Fibroblast of the aortic adventitia (primary cell): ENCODE measurements at regions not wholly inside any gene's neighbourhood (a gene's known extent, or its start where the extent isn't known, plus 50 kb on each side); places are given as distances from the start of the nearest gene placed in this dataset.

Experiments
- DNase-seq: peaks from one replicate; pipeline ENCODE4 v3.0.0-alpha.2; 2010; ENCODE audit warnings: low read depth
- H3K4me3 ChIP-seq: 2 replicates; pipeline ENCODE4 v1.5.1; 2011; ENCODE audit warnings: low read depth, mild to moderate bottlenecking, control low read depth, low read length, moderate library complexity
- TF ChIP-seq, protein P1 (sequence below): IDR thresholded peaks from 2 replicates; pipeline ENCODE4 v1.5.1; 2011; ENCODE audit warnings: mild to moderate bottlenecking, low read length, control low read depth, inconsistent platforms; ENCODE audit not compliant: insufficient read depth

DNA sequence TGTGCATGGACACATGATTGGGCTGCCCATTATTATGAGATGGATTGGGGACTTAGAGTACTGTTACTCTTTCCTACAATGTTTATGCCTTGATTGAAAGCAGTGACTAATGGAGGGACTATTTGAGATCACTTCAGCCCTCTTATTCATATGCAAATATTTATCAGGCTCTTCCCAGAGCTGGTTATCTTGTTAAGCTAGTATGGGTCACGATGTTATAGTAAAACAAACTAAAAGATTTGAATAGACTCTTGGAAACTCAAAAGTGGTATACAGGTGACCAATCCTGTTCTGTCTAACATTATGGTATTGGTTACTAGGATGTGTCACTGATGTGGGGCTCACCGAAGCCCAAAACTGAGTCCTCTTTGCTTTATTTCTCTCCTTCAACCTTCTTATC is 306.2 kb upstream of the CASK start:
- TF ChIP-seq, protein P1, sequence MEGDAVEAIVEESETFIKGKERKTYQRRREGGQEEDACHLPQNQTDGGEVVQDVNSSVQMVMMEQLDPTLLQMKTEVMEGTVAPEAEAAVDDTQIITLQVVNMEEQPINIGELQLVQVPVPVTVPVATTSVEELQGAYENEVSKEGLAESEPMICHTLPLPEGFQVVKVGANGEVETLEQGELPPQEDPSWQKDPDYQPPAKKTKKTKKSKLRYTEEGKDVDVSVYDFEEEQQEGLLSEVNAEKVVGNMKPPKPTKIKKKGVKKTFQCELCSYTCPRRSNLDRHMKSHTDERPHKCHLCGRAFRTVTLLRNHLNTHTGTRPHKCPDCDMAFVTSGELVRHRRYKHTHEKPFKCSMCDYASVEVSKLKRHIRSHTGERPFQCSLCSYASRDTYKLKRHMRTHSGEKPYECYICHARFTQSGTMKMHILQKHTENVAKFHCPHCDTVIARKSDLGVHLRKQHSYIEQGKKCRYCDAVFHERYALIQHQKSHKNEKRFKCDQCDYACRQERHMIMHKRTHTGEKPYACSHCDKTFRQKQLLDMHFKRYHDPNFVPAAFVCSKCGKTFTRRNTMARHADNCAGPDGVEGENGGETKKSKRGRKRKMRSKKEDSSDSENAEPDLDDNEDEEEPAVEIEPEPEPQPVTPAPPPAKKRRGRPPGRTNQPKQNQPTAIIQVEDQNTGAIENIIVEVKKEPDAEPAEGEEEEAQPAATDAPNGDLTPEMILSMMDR = no peak
- no peak for DNase-seq
- no peak overlapping the region for H3K4me3 ChIP-seq

DNA sequence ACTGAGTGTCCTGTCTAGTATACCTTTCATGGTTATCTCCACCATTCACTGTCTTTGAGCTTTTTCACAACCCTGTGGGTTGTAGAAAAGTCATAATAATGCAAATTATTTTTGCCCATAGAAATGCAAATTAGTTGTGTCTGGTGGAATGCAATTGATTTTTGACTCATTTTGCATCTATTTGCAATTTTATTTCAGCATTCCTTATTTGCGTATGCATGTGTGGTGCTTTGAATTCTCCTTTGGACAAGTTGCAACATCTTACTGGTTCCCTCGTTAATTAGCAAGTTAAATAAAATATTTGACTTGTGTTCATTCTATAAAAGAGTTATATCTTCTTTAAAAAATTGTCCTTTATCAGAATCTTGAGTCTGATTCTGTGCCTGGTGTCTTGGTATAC is 297.3 kb upstream of the CASK start:
- TF ChIP-seq, protein P1 = no peak
- DNase-seq = no peak
- no peak overlapping the region for H3K4me3 ChIP-seq

DNA sequence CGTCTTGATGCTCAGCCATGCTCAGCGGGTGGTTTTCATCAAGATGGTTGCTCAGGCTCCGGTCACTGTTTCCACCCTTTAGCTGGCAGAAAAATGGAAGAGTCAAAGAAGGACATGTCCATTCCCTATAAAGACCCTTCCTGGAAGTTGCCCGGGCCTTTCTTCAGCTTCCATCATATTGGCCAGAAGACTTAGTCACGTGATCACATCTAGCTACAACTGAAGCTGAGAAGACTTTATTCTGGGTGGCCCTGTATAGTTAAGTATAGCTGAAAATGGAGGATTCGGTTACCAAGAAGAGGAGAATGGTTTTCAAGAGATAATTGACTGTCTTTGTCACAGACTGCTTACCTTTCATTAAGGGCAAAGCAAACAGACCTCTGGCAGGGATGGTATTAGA is 296.7 kb upstream of the CASK start:
- TF ChIP-seq, protein P1 = no peak
- no peak for DNase-seq
- H3K4me3 ChIP-seq = no peak overlapping the region

DNA sequence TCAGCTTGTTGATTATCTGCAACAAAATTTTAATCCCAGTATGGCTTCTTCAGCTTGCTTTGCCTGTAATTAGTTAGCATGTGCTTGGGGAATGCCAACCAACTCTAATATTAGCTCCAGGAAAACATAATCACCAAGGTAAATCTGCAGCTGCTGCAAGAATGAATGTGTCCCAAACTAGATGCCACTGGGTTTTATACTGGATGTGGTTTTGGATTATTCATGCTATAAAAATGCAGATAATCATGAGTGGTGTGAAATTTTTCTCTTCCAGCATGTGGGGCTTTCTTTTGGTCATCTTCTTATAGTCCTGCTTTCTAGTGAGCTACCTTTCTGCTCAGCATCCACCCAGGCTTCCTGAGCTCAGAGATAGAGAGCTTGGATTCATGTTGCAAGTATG is 295.9 kb upstream of the CASK start:
- TF ChIP-seq, protein P1 = no peak
- no peak overlapping the region for H3K4me3 ChIP-seq
- DNase-seq = no peak

DNA sequence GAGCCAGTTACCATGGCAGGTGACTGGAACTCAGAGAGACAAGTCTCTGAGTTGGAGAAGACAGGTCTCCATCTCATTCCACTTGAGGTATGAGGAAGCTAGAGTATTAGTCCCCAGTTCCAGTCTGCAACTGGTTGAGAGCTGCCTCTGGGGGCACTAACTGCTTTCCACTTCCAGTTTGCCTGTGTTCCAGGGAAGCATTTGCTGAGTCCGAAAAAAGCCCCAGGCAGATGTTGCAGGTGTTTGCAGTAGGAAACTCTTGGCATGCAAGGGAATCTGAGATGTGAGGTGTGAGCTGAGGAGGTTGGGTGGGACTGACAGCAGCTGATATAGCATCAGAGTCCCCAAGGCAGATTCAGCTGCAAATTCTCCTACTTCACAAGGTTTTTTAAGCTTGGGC is 272.2 kb upstream of the CASK start:
- DNase-seq = no peak
- TF ChIP-seq, protein P1 = no peak
- no peak overlapping the region for H3K4me3 ChIP-seq

DNA sequence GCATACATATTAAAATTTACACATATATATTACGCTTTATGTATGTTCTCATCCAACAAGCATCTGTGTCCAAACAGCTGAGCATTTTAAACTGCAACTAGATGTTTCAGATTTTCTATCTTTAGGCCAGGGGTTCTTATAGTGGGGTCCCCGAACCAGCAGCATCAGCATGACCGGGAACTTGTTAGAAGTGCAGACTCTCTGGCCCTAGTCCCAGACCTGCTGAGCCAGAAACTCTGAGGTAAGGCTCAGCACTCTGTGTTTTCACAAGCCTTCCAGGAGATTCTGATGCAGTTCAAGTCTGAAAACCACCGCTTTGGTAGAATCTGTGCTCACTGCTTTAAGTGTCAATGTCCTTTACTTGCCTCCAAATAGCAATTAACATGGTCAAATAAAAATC is 266.2 kb upstream of the CASK start:
- H3K4me3 ChIP-seq = no peak overlapping the region
- no peak for DNase-seq
- TF ChIP-seq, protein P1 = no peak

DNA sequence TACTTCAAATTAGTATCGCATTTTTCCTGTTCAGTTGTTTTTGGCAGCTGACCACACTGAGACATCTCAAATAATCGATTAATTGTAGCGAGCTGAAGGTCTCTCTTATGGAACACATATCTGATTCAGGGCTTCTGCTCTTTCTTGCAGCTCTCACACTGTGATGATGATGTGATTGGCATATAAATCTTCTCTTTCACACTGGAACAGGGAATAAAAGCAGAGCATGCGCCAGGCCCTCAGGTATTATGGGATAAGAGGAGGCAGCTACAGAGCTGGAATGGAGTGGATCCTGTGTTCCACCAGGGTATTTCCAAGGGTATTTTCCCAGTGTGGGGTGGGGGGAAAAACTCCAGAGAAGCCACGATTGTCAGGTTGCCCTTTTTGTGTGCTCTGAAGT is 265.4 kb upstream of the CASK start:
- DNase-seq = no peak
- TF ChIP-seq, protein P1 = no peak
- H3K4me3 ChIP-seq = no peak overlapping the region
